K562 (cell line): ENCODE measurements at regions not wholly inside any gene's neighbourhood (a gene's known extent, or its start where the extent isn't known, plus 50 kb on each side); places are given as distances from the start of the nearest gene placed in this dataset.
A peak's percentile ranks its signal among the peaks of the same experiment; 100 is the strongest.
"Not testable (repeated sequence)": the region's sequence is repeated elsewhere in the genome, so short reads cannot be mapped to it uniquely, and the experiment has no call there.

Source experiments
- ATAC-seq: fragments of 200-7000 bp; cut with Tn5 transposase; 3 replicates; pipeline ENCODE4 v1.9.1; 2020; ENCODE audit warnings: moderate library complexity
- BruUV-seq: library from RNA; stranded (reverse); fragments of 400-500 nt; replicated peaks from 2 replicates; lab custom pipeline; 2021; lab: Mats Ljungman, UMichigan
- CTCF ChIA-PET: fragments of 300-600 bp; formaldehyde crosslinking; extraction: SDS; loops from one replicate; lab custom pipeline; 2021; ENCODE audit warnings: low intra/inter-chr PET ratio; lab: Yijun Ruan, JAX
- POLR2A ChIA-PET: fragments of 300-600, 350-650 bp; sonication (Branson Sonifier 250); formaldehyde crosslinking; extraction: SDS; loops from one replicate; lab custom pipeline; 2021; ENCODE audit warnings: antibody characterized with exemption, inconsistent platforms; lab: Yijun Ruan, JAX
- DNase-seq, 4 experiments: peaks; one replicate each; pipeline versions ENCODE4 v3.0.0 to v3.0.0-alpha.2; 2011 to 2018; ENCODE audit warnings: low spot score in 3 of 4, mixed read lengths in 3 of 4; ENCODE audit errors: extremely low read depth in 1 of 4
- FAIRE-seq: peaks from 2 replicates; lab custom pipeline; 2011; peaks lifted over from hg19 to GRCh38; lab: Jason Lieb, UNC
- H2AFZ ChIP-seq: 2 replicates; pipeline ENCODE4 v1.6.0; 2011; ENCODE audit warnings: low read depth, low read length, control low read depth, inconsistent platforms
- H3K27ac ChIP-seq: fragments of 200-600 bp; 3 replicates; pipeline ENCODE4 v1.8.0; 2011; ENCODE audit warnings: low read depth, mild to moderate bottlenecking, control low read depth, inconsistent platforms, low read length, moderate library complexity, mixed read lengths; ENCODE audit errors: extremely low read depth
- H3K27me3 ChIP-seq, 2 experiments: fragments of 300-600 bp in 1 of 2; 2 replicates in 1 of 2; 3 replicates in 1 of 2; pipeline versions ENCODE4 v1.6.0 to v1.8.0; 2011; ENCODE audit warnings: inconsistent platforms in 2 of 2, low read length in 2 of 2, mild to moderate bottlenecking in 1 of 2, mixed read lengths in 1 of 2, moderate library complexity in 1 of 2; ENCODE audit not compliant: control insufficient read depth in 2 of 2, insufficient read depth in 2 of 2
- H3K36me3 ChIP-seq: fragments of 300-600 bp; 3 replicates; pipeline ENCODE4 v1.8.0; 2011; ENCODE audit warnings: mild to moderate bottlenecking, low read length, inconsistent platforms; ENCODE audit not compliant: control insufficient read depth, insufficient read depth
- H3K4me1 ChIP-seq, 2 experiments: fragments of 200-600 bp in 1 of 2; replicated peaks in 1 of 2; 2 replicates in 1 of 2; 3 replicates in 1 of 2; pipeline versions ENCODE4 v1.5.1 to v1.8.0; 2011; ENCODE audit warnings: inconsistent platforms in 2 of 2, low read length in 2 of 2, mild to moderate bottlenecking in 1 of 2, mixed read lengths in 1 of 2, moderate library complexity in 1 of 2; ENCODE audit not compliant: control insufficient read depth in 2 of 2, insufficient read depth in 2 of 2
- H3K4me2 ChIP-seq: 2 replicates; pipeline ENCODE4 v1.6.1; 2011; ENCODE audit warnings: low read length, control low read depth, inconsistent platforms, mixed read lengths; ENCODE audit not compliant: insufficient read depth
- H3K4me3 ChIP-seq: fragments of 200-600 bp; sonication (generic), shearing (Covaris generic); 2 replicates; pipeline ENCODE4 v1.5.1; 2016; ENCODE audit warnings: control low read depth, inconsistent platforms
- H3K79me2 ChIP-seq: fragments of 200-600 bp; 3 replicates; pipeline ENCODE4 v1.8.0; 2011; ENCODE audit warnings: low read length, inconsistent platforms; ENCODE audit not compliant: control insufficient read depth, insufficient read depth
- H3K9ac ChIP-seq, 2 experiments: 2 replicates each; pipeline versions ENCODE4 v1.6.0 to v1.6.1; 2011; ENCODE audit warnings: low read depth in 2 of 2, low read length in 2 of 2, control low read depth in 1 of 2, inconsistent platforms in 1 of 2, mild to moderate bottlenecking in 1 of 2, mixed read lengths in 1 of 2; ENCODE audit not compliant: insufficient read depth in 1 of 2
- H3K9me1 ChIP-seq: one replicate; pipeline ENCODE4 v1.6.0; 2011; ENCODE audit warnings: inconsistent platforms, mild to moderate bottlenecking, low read length, moderate library complexity; ENCODE audit not compliant: control insufficient read depth, insufficient read depth
- H3K9me3 ChIP-seq: replicated peaks from 2 replicates; pipeline ENCODE4 v1.5.1; 2011; ENCODE audit warnings: low read depth, low read length, inconsistent platforms; ENCODE audit not compliant: control insufficient read depth, insufficient read depth
- H4K20me1 ChIP-seq: replicated peaks from 2 replicates; pipeline ENCODE4 v1.6.1; 2011; ENCODE audit warnings: low read length, inconsistent platforms, mixed read lengths; ENCODE audit not compliant: control insufficient read depth, insufficient read depth
- FOXM1 ChIP-seq, 2 experiments: fragments of 450-650 bp in 1 of 2; sonication (generic) in 1 of 2; formaldehyde crosslinking in 1 of 2; IDR thresholded peaks; 2 replicates each; pipeline versions ENCODE4 v1.6.1 to v1.9.0; 2017 to 2022; ENCODE audit warnings: low read depth in 2 of 2, mild to moderate bottlenecking in 2 of 2, missing genetic modification reagents in 1 of 2, moderate library complexity in 1 of 2
- HDAC3 ChIP-seq: fragments of 450-650 bp; IDR thresholded peaks from 2 replicates; pipeline ENCODE4 v1.6.1; 2018; ENCODE audit warnings: borderline replicate concordance, mild to moderate bottlenecking, moderate library complexity; ENCODE audit not compliant: partially characterized antibody
- MLX ChIP-seq, 2 experiments: fragments of 450-650 bp in 1 of 2; sonication (generic) in 1 of 2; formaldehyde crosslinking; conservative IDR thresholded peaks; 2 replicates each; pipeline versions ENCODE4 v1.4.0 to v1.8.1; 2020 to 2022; ENCODE audit warnings: mild to moderate bottlenecking in 1 of 2, missing genetic modification reagents in 1 of 2
- NFYB ChIP-seq: IDR thresholded peaks from 2 replicates; pipeline ENCODE4 v1.6.1; 2011; ENCODE audit warnings: mild to moderate bottlenecking, moderate library complexity; ENCODE audit not compliant: insufficient read length; ENCODE audit errors: extremely low read depth
- WGBS: fragments of 100-300 bp; shearing (Covaris generic); methylation state at CpG from one replicate; pipeline ENCODE4 v1.1.6; 2016; ENCODE audit warnings: low coverage, mixed read lengths; ENCODE audit not compliant: insufficient coverage; ENCODE audit errors: missing lambda C conversion rate; 5-methylcytosine and 5-hydroxymethylcytosine counted together
- in situ Hi-C: fragments of 300-500 bp; cut with MboI; formaldehyde crosslinking; loops from 4 replicates; pipeline ENCODE4 v1.15.0; 2018; ENCODE audit warnings: inconsistent platforms, mixed read lengths
- intact Hi-C: fragments of 100-400 bp; cut with micrococcal nuclease; formaldehyde crosslinking; loops from 2 replicates; pipeline ENCODE4 v1.14.2; 2022

GRCh38 chr4:62431513-62432231 is 1231.5 kb downstream of the ADGRL3 start:
- in situ Hi-C loops, H3K4me2 ChIP-seq, H3K4me3 ChIP-seq, H3K9ac ChIP-seq, H3K27ac ChIP-seq, H3K27me3 ChIP-seq, BruUV-seq, H3K9me1 ChIP-seq: not testable (repeated sequence)
- peak; percentile 30 for TF ChIP-seq NFYB
- TF ChIP-seq, all 486 proteins: peak for 1; not testable (repeated sequence) for 485
- CTCF ChIA-PET, FAIRE-seq, POLR2A ChIA-PET, ATAC-seq, H2AFZ ChIP-seq, H3K4me1 ChIP-seq, DNase-seq, H3K79me2 ChIP-seq, H3K9me3 ChIP-seq, intact Hi-C loops, H4K20me1 ChIP-seq, H3K36me3 ChIP-seq: not testable (repeated sequence)
- WGBS = 0% methylated on average over 8 of the region's 8 CpGs

- Histone ChIP-seq H3K4me1 (no peaks in the 10 kb centered on the region), H2AFZ (no peak overlapping the region)
- 2% methylated on average over 5 of the region's 5 CpGs for WGBS
- TF ChIP-seq MLX (CRISPR knock-in tag; conservative IDR thresholded peaks at IDR 0.05) (no peak), FOXM1 (IDR thresholded peaks at IDR 0.05; ENCODE audit: low read depth) (no peak), FOXM1 (CRISPR knock-in tag; IDR thresholded peaks at IDR 0.05; ENCODE audit: low read depth) (no peak), HDAC3 (no peak)
- TF ChIP-seq, all 486 proteins: peak for 0
- no peaks in the 10 kb centered on the region for H3K9me3 ChIP-seq
- no peaks in the 10 kb centered on the region for H3K36me3 ChIP-seq
- H3K27ac ChIP-seq = no peak overlapping the region
- FAIRE-seq (no peak), DNase-seq (no peak), ATAC-seq (no peak)
- H3K9me1 ChIP-seq = no peaks in the 10 kb centered on the region
- H4K20me1 ChIP-seq = no peaks in the 10 kb centered on the region
- no peaks in the 10 kb centered on the region for H3K79me2 ChIP-seq
- BruUV-seq = no TSS peak
- in situ Hi-C loops = no loop called here
- ChIA-PET POLR2A (no interaction called here), CTCF (no interaction called here)
- no peaks in the 10 kb centered on the region for H3K27me3 ChIP-seq
- no peak overlapping the region for H3K9ac ChIP-seq
- H3K4me3 ChIP-seq = no peak overlapping the region
- H3K4me2 ChIP-seq = no peak overlapping the region
- intact Hi-C loops = no loop called here
These were observed 1229.2 kb downstream of the ADGRL3 start for GRCh38 chr4:62429297-62429696.
